KMS-11 (cell line): ENCODE measurements at regions not wholly inside any gene's neighbourhood (a gene's known extent, or its start where the extent isn't known, plus 50 kb on each side); places are given as distances from the start of the nearest gene placed in this dataset.

Experiments
- H2AFZ ChIP-seq: fragments of 200-600 bp; sonication (generic); 2 replicates; pipeline ENCODE4 v1.6.1; 2016; ENCODE audit warnings: antibody characterized with exemption, mixed run types, low read depth
- H3K27ac ChIP-seq: fragments of 200-600 bp; sonication (generic); 2 replicates; pipeline ENCODE4 v1.6.1; 2016; ENCODE audit warnings: mild to moderate bottlenecking, mixed run types
- H3K27me3 ChIP-seq: fragments of 200-600 bp; sonication (generic); 2 replicates; pipeline ENCODE4 v1.6.1; 2017; ENCODE audit warnings: mild to moderate bottlenecking, low read depth, mixed run types, moderate library complexity; ENCODE audit not compliant: insufficient read depth
- H3K36me3 ChIP-seq: fragments of 200-600 bp; sonication (generic); 2 replicates; pipeline ENCODE4 v1.6.1; 2017; ENCODE audit warnings: mild to moderate bottlenecking, mixed run types; ENCODE audit not compliant: insufficient read depth
- H3K4me1 ChIP-seq: fragments of 200-600 bp; sonication (generic); 2 replicates; pipeline ENCODE4 v1.6.1; 2016; ENCODE audit warnings: mild to moderate bottlenecking, low read depth, mixed run types; ENCODE audit not compliant: poor library complexity, severe bottlenecking
- H3K4me2 ChIP-seq: fragments of 200-600 bp; sonication (generic); 2 replicates; pipeline ENCODE4 v1.7.0; 2016; ENCODE audit warnings: mild to moderate bottlenecking, mixed run types
- H3K4me3 ChIP-seq: fragments of 200-600 bp; sonication (generic); IDR thresholded peaks from 2 replicates; pipeline ENCODE4 v1.6.1; 2017; ENCODE audit warnings: low read depth, low read length, mixed read lengths; ENCODE audit not compliant: insufficient read depth
- H3K79me2 ChIP-seq: fragments of 200-600 bp; sonication (generic); 2 replicates; pipeline ENCODE4 v1.6.1; 2016; ENCODE audit warnings: low read depth, mixed run types; ENCODE audit not compliant: insufficient read depth
- H3K9ac ChIP-seq: fragments of 200-600 bp; sonication (generic); 2 replicates; pipeline ENCODE4 v1.6.1; 2016; ENCODE audit warnings: mild to moderate bottlenecking, mixed run types
- H4K20me1 ChIP-seq: fragments of 200-600 bp; sonication (generic); 2 replicates; pipeline ENCODE4 v1.6.1; 2016; ENCODE audit warnings: mild to moderate bottlenecking, mixed run types; ENCODE audit not compliant: insufficient read depth
- TF ChIP-seq, protein P1 (sequence below): fragments of 200-600 bp; sonication (generic); conservative IDR thresholded peaks from 2 replicates; pipeline ENCODE4 v1.6.1; 2017; ENCODE audit warnings: low read depth, mild to moderate bottlenecking, antibody characterized with exemption, low read length, moderate library complexity, mixed read lengths

DNA sequence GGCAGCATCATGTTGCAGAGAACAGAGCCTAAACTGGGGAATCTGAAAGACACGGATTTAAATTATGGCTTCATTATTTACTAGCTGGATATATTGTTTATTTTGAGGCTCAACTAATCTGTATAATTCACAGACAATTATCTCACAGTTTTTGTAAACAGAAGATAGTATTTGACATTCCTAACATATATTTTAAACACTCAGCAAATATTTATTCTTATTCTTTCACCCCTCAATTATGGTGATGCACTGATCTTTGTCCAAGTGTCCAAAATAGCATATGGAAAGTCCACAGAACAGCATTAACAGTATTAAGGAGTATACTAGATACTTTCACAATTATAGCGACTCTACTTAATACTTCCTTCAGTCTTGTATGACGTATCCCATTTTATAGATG lies 257.0 kb downstream of the ADGRG6 start:
- H4K20me1 ChIP-seq: no peaks in the 10 kb centered on the region
- TF ChIP-seq, protein P1, sequence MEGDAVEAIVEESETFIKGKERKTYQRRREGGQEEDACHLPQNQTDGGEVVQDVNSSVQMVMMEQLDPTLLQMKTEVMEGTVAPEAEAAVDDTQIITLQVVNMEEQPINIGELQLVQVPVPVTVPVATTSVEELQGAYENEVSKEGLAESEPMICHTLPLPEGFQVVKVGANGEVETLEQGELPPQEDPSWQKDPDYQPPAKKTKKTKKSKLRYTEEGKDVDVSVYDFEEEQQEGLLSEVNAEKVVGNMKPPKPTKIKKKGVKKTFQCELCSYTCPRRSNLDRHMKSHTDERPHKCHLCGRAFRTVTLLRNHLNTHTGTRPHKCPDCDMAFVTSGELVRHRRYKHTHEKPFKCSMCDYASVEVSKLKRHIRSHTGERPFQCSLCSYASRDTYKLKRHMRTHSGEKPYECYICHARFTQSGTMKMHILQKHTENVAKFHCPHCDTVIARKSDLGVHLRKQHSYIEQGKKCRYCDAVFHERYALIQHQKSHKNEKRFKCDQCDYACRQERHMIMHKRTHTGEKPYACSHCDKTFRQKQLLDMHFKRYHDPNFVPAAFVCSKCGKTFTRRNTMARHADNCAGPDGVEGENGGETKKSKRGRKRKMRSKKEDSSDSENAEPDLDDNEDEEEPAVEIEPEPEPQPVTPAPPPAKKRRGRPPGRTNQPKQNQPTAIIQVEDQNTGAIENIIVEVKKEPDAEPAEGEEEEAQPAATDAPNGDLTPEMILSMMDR: no peak
- H3K36me3 ChIP-seq: no peaks in the 10 kb centered on the region
- no peak overlapping the region for H3K9ac ChIP-seq
- H3K4me2 ChIP-seq: no peak overlapping the region
- no peak overlapping the region for H2AFZ ChIP-seq
- H3K4me3 ChIP-seq: no peak overlapping the region
- no peak overlapping the region for H3K27ac ChIP-seq
- no peaks in the 10 kb centered on the region for H3K79me2 ChIP-seq
- H3K4me1 ChIP-seq: no peaks in the 10 kb centered on the region
- H3K27me3 ChIP-seq: no peaks in the 10 kb centered on the region

DNA sequence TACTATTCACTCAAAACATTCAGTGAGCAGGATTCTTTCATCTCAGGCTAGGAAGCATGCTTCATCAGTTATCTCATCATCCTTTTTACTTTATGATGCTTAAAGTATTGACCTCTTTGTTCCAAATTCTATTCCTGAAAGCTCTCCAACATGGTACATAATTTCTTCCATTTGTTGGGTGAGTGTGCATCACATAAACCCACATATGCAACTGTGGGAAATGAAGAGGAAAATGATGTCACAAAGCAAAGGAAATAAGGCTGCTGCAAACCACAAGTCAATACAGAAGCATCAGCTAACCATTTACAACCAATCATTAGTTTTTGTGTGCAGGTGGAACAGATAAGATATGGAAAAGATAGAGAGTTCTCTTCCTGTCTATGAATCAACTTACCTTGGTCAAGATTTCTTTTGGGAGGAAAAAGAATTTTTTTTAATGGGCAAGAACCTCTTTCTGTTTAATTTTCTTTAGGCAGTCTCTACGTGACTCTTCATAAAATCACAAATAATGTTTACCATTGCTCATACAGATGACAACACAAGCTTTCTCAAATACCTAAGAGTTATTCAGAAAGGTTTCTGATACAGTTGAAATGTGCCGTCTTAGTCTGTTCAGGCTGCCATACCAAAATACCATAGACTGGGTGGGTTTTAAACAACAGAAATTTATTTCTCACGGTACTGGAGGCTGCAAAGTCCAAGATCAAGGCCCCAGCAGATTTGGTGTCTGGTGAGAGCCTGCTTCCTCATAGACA lies 259.9 kb downstream of the ADGRG6 start:
- Histone ChIP-seq H4K20me1 (no peaks in the 10 kb centered on the region), H3K9ac (no peak overlapping the region), H3K36me3 (no peaks in the 10 kb centered on the region), H3K4me1 (no peaks in the 10 kb centered on the region), H3K4me2 (no peak overlapping the region), H3K27ac (no peak overlapping the region), H3K27me3 (no peaks in the 10 kb centered on the region), H3K79me2 (no peaks in the 10 kb centered on the region), H3K4me3 (no peak overlapping the region), H2AFZ (no peak overlapping the region)
- TF ChIP-seq, protein P1: no peak

GRCh38 chr6:142562865-142563264 lies 261.1 kb downstream of the ADGRG6 start:
- Histone ChIP-seq H3K4me3 (no peak overlapping the region), H3K4me2 (no peak overlapping the region), H3K27me3 (no peaks in the 10 kb centered on the region), H2AFZ (no peak overlapping the region), H3K9ac (no peak overlapping the region), H3K27ac (no peak overlapping the region), H4K20me1 (no peaks in the 10 kb centered on the region), H3K79me2 (no peaks in the 10 kb centered on the region), H3K4me1 (no peaks in the 10 kb centered on the region), H3K36me3 (no peaks in the 10 kb centered on the region)
- TF ChIP-seq, protein P1: no peak

GRCh38 chr6:142566628-142567396 lies 265.0 kb downstream of the ADGRG6 start:
- H3K9ac ChIP-seq: no peak overlapping the region
- H3K27me3 ChIP-seq: no peaks in the 10 kb centered on the region
- no peak overlapping the region for H3K27ac ChIP-seq
- no peaks in the 10 kb centered on the region for H4K20me1 ChIP-seq
- H3K79me2 ChIP-seq: no peaks in the 10 kb centered on the region
- no peak overlapping the region for H3K4me3 ChIP-seq
- no peak overlapping the region for H3K4me2 ChIP-seq
- TF ChIP-seq, protein P1: peak; percentile 92
- H3K4me1 ChIP-seq: peaks cover 8% of the 10 kb centered on the region
- no peaks in the 10 kb centered on the region for H3K36me3 ChIP-seq
- no peak overlapping the region for H2AFZ ChIP-seq
